Gastroesophageal sphincter (tissue), 4 donors: ENCODE measurements at regions not wholly inside any gene's neighbourhood (a gene's known extent, or its start where the extent isn't known, plus 50 kb on each side); places are given as distances from the start of the nearest gene placed in this dataset.

ENCODE experiments used
- ATAC-seq: fragments of 150-250 bp; one replicate; pipeline ENCODE4 v1.9.1; 2016; ENCODE audit warnings: mild to moderate bottlenecking, moderate library complexity
- H3K27ac ChIP-seq, 4 donors: fragments of 200-600 bp; sonication (generic) in 3 of 4; 1 replicate in 3 of 4; 2 replicates in 1 of 4; pipeline ENCODE4 v1.5.1; 2016 to 2019
- H3K27me3 ChIP-seq: fragments of 200-600 bp; sonication (generic); one replicate; pipeline ENCODE4 v1.5.1; 2019
- H3K36me3 ChIP-seq, 2 donors: fragments of 200-600 bp; sonication (generic); one replicate each; pipeline ENCODE4 v1.5.1; 2019; ENCODE audit warnings: control low read depth in 1 of 2
- H3K4me1 ChIP-seq, 3 donors: fragments of 200-600 bp; sonication (generic); 1 replicate in 2 of 3; 2 replicates in 1 of 3; pipeline ENCODE4 v1.5.1; 2016 to 2019; ENCODE audit warnings: control low read depth in 2 of 3
- H3K4me3 ChIP-seq, 2 donors: fragments of 200-600 bp; sonication (generic); one replicate each; pipeline ENCODE4 v1.5.1; 2019; ENCODE audit warnings: mild to moderate bottlenecking in 1 of 2, moderate library complexity in 1 of 2
- H3K9me3 ChIP-seq, 3 donors: fragments of 200-600 bp; sonication (generic); one replicate each; pipeline ENCODE4 v1.5.1; 2017 to 2019; ENCODE audit warnings: control low read depth in 2 of 3
- EP300 ChIP-seq: sonication (generic); formaldehyde crosslinking; IDR thresholded peaks from one replicate; pipeline ENCODE4 v1.6.1; 2017; ENCODE audit warnings: antibody characterized with exemption, mild to moderate bottlenecking
- POLR2A ChIP-seq, 2 donors: fragments of 450-650 bp; IDR thresholded peaks; one replicate each; pipeline ENCODE4 v1.6.1; 2017; ENCODE audit warnings: antibody characterized with exemption in 2 of 2, mild to moderate bottlenecking in 2 of 2, moderate library complexity in 1 of 2
- POLR2AphosphoS5 ChIP-seq: sonication (generic); formaldehyde crosslinking; IDR thresholded peaks from one replicate; pipeline ENCODE4 v1.6.1; 2017; ENCODE audit warnings: antibody characterized with exemption
- WGBS, 2 donors: methylation state at CpG; one replicate each; pipeline ENCODE4 v1.1.5; 2018; ENCODE audit warnings: low coverage in 1 of 2; 5-methylcytosine and 5-hydroxymethylcytosine counted together
- TF ChIP-seq, protein P1 (sequence below), 4 experiments: fragments of 200-600 bp in 2 of 4; fragments of 450-650 bp in 2 of 4; sonication (generic) in 1 of 4; IDR thresholded peaks; one replicate each; pipeline ENCODE4 v1.5.1; 2017 to 2019; ENCODE audit warnings: antibody characterized with exemption in 4 of 4, mild to moderate bottlenecking in 2 of 4, moderate library complexity in 2 of 4

DNA sequence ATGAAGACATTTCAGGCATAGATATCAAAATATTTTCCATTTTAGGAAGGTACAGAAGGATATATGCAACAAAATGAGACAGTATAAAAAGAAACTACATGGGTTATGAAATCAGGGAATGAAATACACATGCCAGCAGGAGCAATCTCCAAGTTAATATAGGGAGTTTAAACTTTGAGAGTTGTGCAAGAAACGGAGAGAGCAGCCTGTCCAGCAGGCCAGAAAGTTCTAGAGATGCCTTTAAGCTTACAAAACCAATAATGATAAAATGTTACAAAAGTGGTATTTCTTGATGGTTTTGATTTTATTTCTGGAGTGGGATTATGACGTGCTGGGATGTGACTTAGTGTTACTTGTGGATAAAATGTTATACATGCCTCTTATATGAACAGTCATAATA lies 2047.9 kb downstream of the ARAP2 start:
- TF ChIP-seq POLR2A (IDR thresholded peaks at IDR 0.05) = no peak
- TF ChIP-seq, protein P1, sequence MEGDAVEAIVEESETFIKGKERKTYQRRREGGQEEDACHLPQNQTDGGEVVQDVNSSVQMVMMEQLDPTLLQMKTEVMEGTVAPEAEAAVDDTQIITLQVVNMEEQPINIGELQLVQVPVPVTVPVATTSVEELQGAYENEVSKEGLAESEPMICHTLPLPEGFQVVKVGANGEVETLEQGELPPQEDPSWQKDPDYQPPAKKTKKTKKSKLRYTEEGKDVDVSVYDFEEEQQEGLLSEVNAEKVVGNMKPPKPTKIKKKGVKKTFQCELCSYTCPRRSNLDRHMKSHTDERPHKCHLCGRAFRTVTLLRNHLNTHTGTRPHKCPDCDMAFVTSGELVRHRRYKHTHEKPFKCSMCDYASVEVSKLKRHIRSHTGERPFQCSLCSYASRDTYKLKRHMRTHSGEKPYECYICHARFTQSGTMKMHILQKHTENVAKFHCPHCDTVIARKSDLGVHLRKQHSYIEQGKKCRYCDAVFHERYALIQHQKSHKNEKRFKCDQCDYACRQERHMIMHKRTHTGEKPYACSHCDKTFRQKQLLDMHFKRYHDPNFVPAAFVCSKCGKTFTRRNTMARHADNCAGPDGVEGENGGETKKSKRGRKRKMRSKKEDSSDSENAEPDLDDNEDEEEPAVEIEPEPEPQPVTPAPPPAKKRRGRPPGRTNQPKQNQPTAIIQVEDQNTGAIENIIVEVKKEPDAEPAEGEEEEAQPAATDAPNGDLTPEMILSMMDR (IDR thresholded peaks at IDR 0.05) = no peak
- no peak for TF ChIP-seq EP300
- TF ChIP-seq POLR2AphosphoS5 = no peak
- no peaks in the 10 kb centered on the region for H3K4me1 ChIP-seq
- no peaks in the 10 kb centered on the region for H3K27me3 ChIP-seq
- ATAC-seq = no peak
- H3K9me3 ChIP-seq = no peaks in the 10 kb centered on the region
- WGBS, 2 donors = 73 to 79% methylated on average over 2 of the region's 2 CpGs
- no peaks in the 10 kb centered on the region for H3K36me3 ChIP-seq
- no peak overlapping the region for H3K27ac ChIP-seq
- H3K4me3 ChIP-seq = no peak overlapping the region

DNA sequence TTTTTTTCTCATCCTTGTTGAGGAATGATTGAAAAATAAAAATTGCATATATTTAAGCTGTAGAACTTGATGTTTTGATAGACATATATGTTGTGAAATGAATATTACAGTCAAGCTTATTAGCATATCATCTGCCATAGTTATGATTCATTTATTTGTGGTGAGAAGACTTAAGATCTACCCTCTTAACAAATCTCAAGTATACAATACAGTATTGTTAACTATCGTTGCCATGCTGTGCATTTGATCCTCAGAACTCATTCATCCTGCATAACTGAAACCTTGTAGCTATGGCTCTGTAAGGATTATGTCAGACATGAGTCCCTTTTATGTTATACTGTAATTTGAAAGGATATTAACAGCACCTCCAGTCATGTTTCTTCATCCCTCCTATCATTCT lies 2045.3 kb downstream of the ARAP2 start:
- Histone ChIP-seq H3K9me3 (no peaks in the 10 kb centered on the region), H3K27ac (no peak overlapping the region), H3K4me3 (no peak overlapping the region), H3K36me3 (no peaks in the 10 kb centered on the region), H3K27me3 (no peaks in the 10 kb centered on the region), H3K4me1 (no peaks in the 10 kb centered on the region)
- WGBS, 2 donors = 65 to 71% methylated on average over 1 of the region's 1 CpG
- no peak for ATAC-seq
- TF ChIP-seq, protein P1 (IDR thresholded peaks at IDR 0.05) = no peak
- no peak for TF ChIP-seq POLR2AphosphoS5
- no peak for TF ChIP-seq EP300
- TF ChIP-seq POLR2A (IDR thresholded peaks at IDR 0.05) = no peak

DNA sequence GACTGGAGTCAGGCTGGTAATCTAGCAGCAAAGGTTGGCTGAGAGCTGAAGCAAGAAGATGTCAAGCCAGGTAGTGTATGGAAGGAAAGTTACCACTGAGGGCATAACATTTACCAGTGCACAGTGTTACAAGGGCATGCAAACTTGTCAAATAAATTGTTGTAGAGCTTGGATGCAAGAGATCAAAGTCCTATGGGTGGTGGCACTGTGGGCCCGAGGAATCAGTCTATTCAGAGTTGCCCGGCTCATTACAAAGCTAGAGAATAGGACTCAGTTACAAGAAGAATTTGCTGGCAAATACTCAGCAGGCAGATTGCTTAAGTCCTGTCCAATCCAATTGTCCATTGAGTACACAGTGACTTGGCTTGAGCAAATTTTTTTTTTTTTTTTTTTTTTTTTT lies 2043.8 kb downstream of the ARAP2 start:
- Histone ChIP-seq H3K9me3 (no peaks in the 10 kb centered on the region), H3K27me3 (no peaks in the 10 kb centered on the region), H3K4me1 (no peaks in the 10 kb centered on the region), H3K27ac (no peak overlapping the region), H3K4me3 (no peak overlapping the region), H3K36me3 (no peaks in the 10 kb centered on the region)
- no peak for TF ChIP-seq POLR2A (IDR thresholded peaks at IDR 0.05)
- TF ChIP-seq EP300 = no peak
- TF ChIP-seq, protein P1 (IDR thresholded peaks at IDR 0.05) = no peak
- TF ChIP-seq POLR2AphosphoS5 = no peak
- 91 to 100% methylated on average over 2 of the region's 2 CpGs for WGBS, 2 donors
- ATAC-seq = no peak

DNA sequence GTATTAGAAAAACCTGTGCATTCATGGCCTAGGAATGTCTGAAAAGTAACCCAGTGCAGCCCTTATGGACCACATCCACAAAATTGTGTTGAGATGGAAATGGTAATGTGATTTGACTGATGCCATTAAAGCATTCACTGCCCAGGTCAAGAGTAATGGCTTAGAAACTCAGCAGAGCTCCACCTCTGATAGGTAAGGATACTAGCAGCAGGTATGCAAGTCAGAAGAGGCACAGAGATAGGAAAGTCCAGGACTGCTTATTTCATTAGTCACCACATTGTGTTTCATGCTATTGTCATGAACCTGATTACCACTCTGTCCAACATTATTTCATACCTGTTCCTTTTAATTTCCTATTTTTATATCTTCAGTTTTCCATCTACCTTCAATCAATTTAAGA lies 2042.2 kb downstream of the ARAP2 start:
- H3K36me3 ChIP-seq = no peaks in the 10 kb centered on the region
- H3K27ac ChIP-seq = no peak overlapping the region
- ATAC-seq = no peak
- H3K27me3 ChIP-seq = no peaks in the 10 kb centered on the region
- TF ChIP-seq EP300 (no peak), POLR2AphosphoS5 (no peak), POLR2A (IDR thresholded peaks at IDR 0.05) (no peak)
- TF ChIP-seq, protein P1 (IDR thresholded peaks at IDR 0.05) = no peak
- no peaks in the 10 kb centered on the region for H3K9me3 ChIP-seq
- no peaks in the 10 kb centered on the region for H3K4me1 ChIP-seq
- no peak overlapping the region for H3K4me3 ChIP-seq

DNA sequence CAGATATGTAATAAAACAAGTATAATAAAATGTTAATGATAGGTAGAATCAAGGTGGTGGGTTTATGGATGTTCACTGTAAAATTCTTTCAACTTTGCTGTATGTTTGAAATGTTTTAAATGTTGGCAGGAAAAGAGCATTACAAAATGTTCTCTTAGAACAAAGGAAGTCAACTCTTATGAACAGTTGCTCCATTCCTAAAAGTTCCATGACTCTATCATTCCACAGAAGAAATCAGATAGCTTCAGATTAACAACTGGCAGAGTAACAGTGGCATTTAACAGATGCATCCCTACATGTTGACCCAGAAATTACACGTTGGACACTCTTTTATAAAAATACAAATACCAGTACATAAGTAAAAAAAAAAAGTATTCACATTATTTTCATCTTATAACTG lies 2023.7 kb downstream of the ARAP2 start:
- no peak for TF ChIP-seq POLR2A (IDR thresholded peaks at IDR 0.05)
- TF ChIP-seq POLR2AphosphoS5 = no peak
- TF ChIP-seq, protein P1 (IDR thresholded peaks at IDR 0.05) = no peak
- no peak for TF ChIP-seq EP300
- Histone ChIP-seq H3K27ac (no peak overlapping the region), H3K4me3 (no peak overlapping the region), H3K4me1 (no peaks in the 10 kb centered on the region), H3K36me3 (no peaks in the 10 kb centered on the region), H3K9me3 (peaks cover 0 to 2% (median 0%) of the 10 kb centered on the region in 3 donors), H3K27me3 (no peaks in the 10 kb centered on the region)
- ATAC-seq = no peak
- 38 to 82% methylated on average over 1 of the region's 1 CpG for WGBS, 2 donors
